ENCODE measurements at regions not wholly inside any gene's neighbourhood (a gene's known extent, or its start where the extent isn't known, plus 50 kb on each side); places are given as distances from the start of the nearest gene placed in this dataset.

DNA sequence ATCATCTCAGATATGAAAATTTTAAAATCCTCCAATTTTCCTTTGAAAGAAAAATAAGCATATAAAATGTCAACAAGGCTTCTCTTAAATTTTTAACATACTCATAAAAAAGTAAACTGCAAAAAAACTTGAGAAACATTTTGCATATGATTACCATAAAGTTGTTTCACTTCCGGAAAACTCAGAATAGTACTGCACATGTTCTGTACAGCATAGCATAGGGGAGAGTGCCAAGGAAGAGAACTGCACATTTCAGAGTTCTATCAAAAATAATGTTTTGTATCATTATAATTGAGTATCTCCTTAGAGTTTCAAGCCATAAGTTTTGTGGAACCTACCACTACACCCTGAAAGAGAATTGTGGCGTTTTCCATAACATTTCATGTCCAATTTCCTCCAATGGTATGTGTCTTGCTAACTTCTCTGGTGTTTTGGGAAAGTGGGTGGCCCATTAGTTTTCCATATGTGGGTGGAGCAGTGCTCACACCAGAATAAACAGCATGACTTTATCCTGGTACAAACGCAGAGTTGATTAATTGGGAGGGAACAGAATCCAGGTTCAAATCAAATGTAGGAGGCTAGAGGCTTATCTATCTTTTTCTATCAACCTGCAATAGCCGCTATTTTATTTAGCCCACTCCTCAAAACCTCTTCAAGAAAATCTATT is 430.9 kb downstream of the LMO4 start:
- TF ChIP-seq CTCF (IDR thresholded peaks at IDR 0.05) (no peak), POLR2A (IDR thresholded peaks at IDR 0.05) (no peak)
